Inflammatory macrophage treated with lipopolysaccharide for 1 hour (primary cell): ENCODE measurements at regions not wholly inside any gene's neighbourhood (a gene's known extent, or its start where the extent isn't known, plus 50 kb on each side); places are given as distances from the start of the nearest gene placed in this dataset.
"Not testable (repeated sequence)": the region's sequence is repeated elsewhere in the genome, so short reads cannot be mapped to it uniquely, and the experiment has no call there.

Source experiments
- DNase-seq, 2 donors: peaks; one replicate each; pipeline ENCODE4 v3.0.0-alpha.2; 2020 to 2022

- no peak for DNase-seq
These were observed 326.0 kb upstream of the ONECUT1 start for GRCh38 chr15:53116169-53116568.

GRCh38 chr15:53115563-53115962, 325.4 kb upstream of the ONECUT1 start:
- DNase-seq = no peak

GRCh38 chr15:53114960-53115359, 324.8 kb upstream of the ONECUT1 start:
- DNase-seq = no peak

- no peak for DNase-seq
These were observed 320.9 kb upstream of the ONECUT1 start for GRCh38 chr15:53110999-53111398.

- DNase-seq = no peak
These were observed 318.2 kb upstream of the ONECUT1 start for GRCh38 chr15:53108319-53108718.

GRCh38 chr15:53107855-53108254, 317.7 kb upstream of the ONECUT1 start:
- no peak for DNase-seq

- no peak for DNase-seq
These were observed 316.6 kb upstream of the ONECUT1 start for GRCh38 chr15:53106505-53107286.

- no peak for DNase-seq
These were observed 312.3 kb upstream of the ONECUT1 start for GRCh38 chr15:53102483-53102882.

GRCh38 chr15:53080484-53080883, 290.3 kb upstream of the ONECUT1 start:
- DNase-seq = no peak

- DNase-seq = no peak
These were observed 284.1 kb upstream of the ONECUT1 start for GRCh38 chr15:53074221-53074620.

- no peak for DNase-seq
These were observed 281.9 kb upstream of the ONECUT1 start for GRCh38 chr15:53072077-53072476.

GRCh38 chr15:53068636-53069035, 278.5 kb upstream of the ONECUT1 start:
- no peak for DNase-seq

GRCh38 chr15:53059273-53060043, 269.3 kb upstream of the ONECUT1 start:
- no peak for DNase-seq

GRCh38 chr15:53046153-53046790, 256.1 kb upstream of the ONECUT1 start:
- no peak for DNase-seq

GRCh38 chr15:53038655-53038941, 248.5 kb upstream of the ONECUT1 start:
- no peak for DNase-seq

- no peak for DNase-seq
These were observed 247.9 kb upstream of the ONECUT1 start for GRCh38 chr15:53037904-53038654.

GRCh38 chr15:53036641-53037040, 246.5 kb upstream of the ONECUT1 start:
- DNase-seq = no peak

GRCh38 chr15:53034767-53035245, 244.7 kb upstream of the ONECUT1 start:
- DNase-seq = no peak

- DNase-seq = no peak
These were observed 243.6 kb upstream of the ONECUT1 start for GRCh38 chr15:53033709-53034108.

GRCh38 chr15:53031469-53031868, 241.3 kb upstream of the ONECUT1 start:
- DNase-seq = no peak

GRCh38 chr15:53022788-53023187, 232.7 kb upstream of the ONECUT1 start:
- no peak for DNase-seq

GRCh38 chr15:53013329-53013728, 223.2 kb upstream of the ONECUT1 start:
- DNase-seq = no peak

- not testable (repeated sequence) for DNase-seq
These were observed 221.6 kb upstream of the ONECUT1 start for GRCh38 chr15:53011779-53012178.
